CD4-positive, alpha-beta T cell (primary cell): ENCODE measurements at regions not wholly inside any gene's neighbourhood (a gene's known extent, or its start where the extent isn't known, plus 50 kb on each side); places are given as distances from the start of the nearest gene placed in this dataset.
A peak's percentile ranks its signal among the peaks of the same experiment; 100 is the strongest.
"Not testable (repeated sequence)": the region's sequence is repeated elsewhere in the genome, so short reads cannot be mapped to it uniquely, and the experiment has no call there.

Experiments
- ATAC-seq: fragments of 200-7000 bp; cut with Tn5 transposase; one replicate; pipeline ENCODE4 v1.10.0; 2022; ENCODE audit warnings: mild to moderate bottlenecking; ENCODE audit not compliant: poor library complexity
- CTCF ChIA-PET: fragments of 350-600 bp; sonication (Branson Sonifier 250); formaldehyde crosslinking; loops from one replicate; lab custom pipeline; 2021; ENCODE audit warnings: antibody characterized with exemption, inconsistent platforms; lab: Charles Lee
- POLR2A ChIA-PET: fragments of 350-600 bp; sonication (Branson Sonifier 250); formaldehyde crosslinking; loops from one replicate; lab custom pipeline; 2021; ENCODE audit warnings: antibody characterized with exemption, inconsistent platforms; lab: Charles Lee
- DNase-seq, 14 experiments: peaks; one replicate each; pipeline ENCODE4 v3.0.0-alpha.2; 2013 to 2020; ENCODE audit warnings: mixed read lengths in 2 of 14
- H3K27ac ChIP-seq, 2 donors: one replicate each; pipeline versions ENCODE4 v1.5.1 to v1.7.0; 2013; ENCODE audit warnings: low read length in 2 of 2, low read depth in 1 of 2, mild to moderate bottlenecking in 1 of 2
- H3K27me3 ChIP-seq, 2 experiments: 1 replicate in 1 of 2; 2 replicates in 1 of 2; pipeline versions ENCODE4 v1.6.1 to v1.7.0; 2013; ENCODE audit warnings: low read length in 2 of 2, control low read depth in 1 of 2, mild to moderate bottlenecking in 1 of 2, moderate library complexity in 1 of 2; ENCODE audit not compliant: insufficient read depth in 2 of 2, control insufficient read depth in 1 of 2
- H3K36me3 ChIP-seq: one replicate; pipeline ENCODE4 v1.6.1; 2013; ENCODE audit warnings: low read length, control low read depth; ENCODE audit not compliant: insufficient read depth
- H3K4me1 ChIP-seq: one replicate; pipeline ENCODE4 v1.6.1; 2013; ENCODE audit warnings: low read length, control low read depth; ENCODE audit not compliant: insufficient read depth
- H3K4me3 ChIP-seq: one replicate; pipeline ENCODE4 v1.5.1; 2013; ENCODE audit warnings: mild to moderate bottlenecking, low read length, moderate library complexity
- H3K9me3 ChIP-seq, 2 experiments: 1 replicate in 1 of 2; 2 replicates in 1 of 2; pipeline versions ENCODE4 v1.6.1 to v1.7.0; 2013; ENCODE audit warnings: low read length in 2 of 2, mild to moderate bottlenecking in 2 of 2, control low read depth in 1 of 2, moderate library complexity in 1 of 2; ENCODE audit not compliant: control insufficient read depth in 1 of 2, insufficient read depth in 1 of 2
- H3K27ac Mint-ChIP-seq: one replicate; pipeline ENCODE4 v1.8.0; 2020; ENCODE audit warnings: mixed read lengths
- H3K27me3 Mint-ChIP-seq: one replicate; pipeline ENCODE4 v1.8.0; 2021; ENCODE audit warnings: mixed read lengths
- H3K36me3 Mint-ChIP-seq: one replicate; pipeline ENCODE4 v1.8.0; 2021; ENCODE audit warnings: low read depth, mixed read lengths
- H3K4me1 Mint-ChIP-seq: one replicate; pipeline ENCODE4 v1.8.0; 2021; ENCODE audit warnings: low read depth, mixed read lengths
- H3K4me3 Mint-ChIP-seq: one replicate; pipeline ENCODE4 v1.8.0; 2020; ENCODE audit warnings: mild to moderate bottlenecking, mixed read lengths
- H3K9me3 Mint-ChIP-seq: one replicate; pipeline ENCODE4 v1.8.0; 2020; ENCODE audit warnings: mixed read lengths
- intact Hi-C, 2 experiments: fragments of 100-400 bp; cut with DNase I in 1 of 2; cut with micrococcal nuclease in 1 of 2; formaldehyde crosslinking; loops; one replicate each; pipeline versions ENCODE4 v1.15.1 to v1.9.0; 2023 to 2025; cut with DNase I, micrococcal nuclease
- TF ChIP-seq, protein P1 (sequence below): fragments of 200-600 bp; IDR thresholded peaks from one replicate; pipeline ENCODE4 v1.8.0; 2022; ENCODE audit warnings: antibody characterized with exemption, mild to moderate bottlenecking

- Histone ChIP-seq H3K4me1 (peaks cover 61% of the 10 kb centered on the region), H3K4me3 (peak overlapping the region; percentile 76), H3K9me3 (no peaks in the 10 kb centered on the region), H3K27ac (no peak overlapping the region), H3K36me3 (peaks cover 6% of the 10 kb centered on the region), H3K27me3 (no peaks in the 10 kb centered on the region)
- Mint-ChIP-seq H3K36me3 (peaks cover 3% of the 10 kb centered on the region), H3K4me1 (peaks cover 30% of the 10 kb centered on the region), H3K27ac (peak overlapping the region; percentile 44), H3K9me3 (no peaks in the 10 kb centered on the region), H3K27me3 (peaks cover 19% of the 10 kb centered on the region), H3K4me3 (peak overlapping the region; percentile 74)
- ChIA-PET CTCF (no interaction called here), POLR2A (no interaction called here)
- DNase-seq = peak in 1 of 14 experiments; percentile 35
- TF ChIP-seq, protein P1, sequence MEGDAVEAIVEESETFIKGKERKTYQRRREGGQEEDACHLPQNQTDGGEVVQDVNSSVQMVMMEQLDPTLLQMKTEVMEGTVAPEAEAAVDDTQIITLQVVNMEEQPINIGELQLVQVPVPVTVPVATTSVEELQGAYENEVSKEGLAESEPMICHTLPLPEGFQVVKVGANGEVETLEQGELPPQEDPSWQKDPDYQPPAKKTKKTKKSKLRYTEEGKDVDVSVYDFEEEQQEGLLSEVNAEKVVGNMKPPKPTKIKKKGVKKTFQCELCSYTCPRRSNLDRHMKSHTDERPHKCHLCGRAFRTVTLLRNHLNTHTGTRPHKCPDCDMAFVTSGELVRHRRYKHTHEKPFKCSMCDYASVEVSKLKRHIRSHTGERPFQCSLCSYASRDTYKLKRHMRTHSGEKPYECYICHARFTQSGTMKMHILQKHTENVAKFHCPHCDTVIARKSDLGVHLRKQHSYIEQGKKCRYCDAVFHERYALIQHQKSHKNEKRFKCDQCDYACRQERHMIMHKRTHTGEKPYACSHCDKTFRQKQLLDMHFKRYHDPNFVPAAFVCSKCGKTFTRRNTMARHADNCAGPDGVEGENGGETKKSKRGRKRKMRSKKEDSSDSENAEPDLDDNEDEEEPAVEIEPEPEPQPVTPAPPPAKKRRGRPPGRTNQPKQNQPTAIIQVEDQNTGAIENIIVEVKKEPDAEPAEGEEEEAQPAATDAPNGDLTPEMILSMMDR = no peak
- intact Hi-C loops = loop anchor here (5.0 to 10.0 kb wide), 3 partner anchors 65 to 418 kb away; no protein-coding TSS in a partner anchor
- no peak for ATAC-seq
Observed at GRCh38 chr17:64779376-64780095, 117.4 kb upstream of the SMURF2 start.

- intact Hi-C loops = loop anchor here (5.0 to 10.0 kb wide), 3 partner anchors 66 to 418 kb away; no protein-coding TSS in a partner anchor
- Histone ChIP-seq H3K4me3 (peak overlapping the region; percentile 12), H3K4me1 (peaks cover 64% of the 10 kb centered on the region)
- H3K27ac Mint-ChIP-seq, ATAC-seq, H3K27ac ChIP-seq, H3K9me3 Mint-ChIP-seq, H3K36me3 ChIP-seq, H3K36me3 Mint-ChIP-seq, CTCF ChIA-PET, H3K9me3 ChIP-seq, POLR2A ChIA-PET, DNase-seq, H3K27me3 ChIP-seq: not testable (repeated sequence)
- H3K27me3 Mint-ChIP-seq = peaks cover 19% of the 10 kb centered on the region
- peaks cover 30% of the 10 kb centered on the region for H3K4me1 Mint-ChIP-seq
- H3K4me3 Mint-ChIP-seq = peak overlapping the region; percentile 68
Observed at GRCh38 chr17:64779098-64779375, 116.9 kb upstream of the SMURF2 start.

GRCh38 chr17:64778240-64779097 is 116.4 kb upstream of the SMURF2 start:
- ChIA-PET POLR2A (no interaction called here), CTCF (interaction anchor here (0.7 kb wide), 1 partner anchor 53 kb away, joined by 3 read pairs; no protein-coding TSS in a partner anchor)

More at GRCh38 chr17:64778240-64779097, 116.4 kb upstream of the SMURF2 start:
- Mint-ChIP-seq H3K4me3 (peak overlapping the region; percentile 68), H3K36me3 (no peaks in the 10 kb centered on the region), H3K4me1 (peaks cover 30% of the 10 kb centered on the region), H3K27me3 (peaks cover 19% of the 10 kb centered on the region), H3K27ac (no peak overlapping the region), H3K9me3 (no peaks in the 10 kb centered on the region)
- no peak for ATAC-seq
- TF ChIP-seq, protein P1 = no peak
- no peaks in the 10 kb centered on the region for H3K27me3 ChIP-seq
- peak in 5 of 14 experiments; percentile 19 to 57 (median 31) for DNase-seq
- no peak overlapping the region for H3K27ac ChIP-seq
- no peaks in the 10 kb centered on the region for H3K36me3 ChIP-seq
- H3K4me3 ChIP-seq = peak overlapping the region; percentile 20
- intact Hi-C loops = loop anchor here (5.0 to 10.0 kb wide), 3 partner anchors 66 to 419 kb away; no protein-coding TSS in a partner anchor
- peaks cover 64% of the 10 kb centered on the region for H3K4me1 ChIP-seq
- no peaks in the 10 kb centered on the region for H3K9me3 ChIP-seq
